ENCODE measurements at regions not wholly inside any gene's neighbourhood (a gene's known extent, or its start where the extent isn't known, plus 50 kb on each side); places are given as distances from the start of the nearest gene placed in this dataset.

DNA sequence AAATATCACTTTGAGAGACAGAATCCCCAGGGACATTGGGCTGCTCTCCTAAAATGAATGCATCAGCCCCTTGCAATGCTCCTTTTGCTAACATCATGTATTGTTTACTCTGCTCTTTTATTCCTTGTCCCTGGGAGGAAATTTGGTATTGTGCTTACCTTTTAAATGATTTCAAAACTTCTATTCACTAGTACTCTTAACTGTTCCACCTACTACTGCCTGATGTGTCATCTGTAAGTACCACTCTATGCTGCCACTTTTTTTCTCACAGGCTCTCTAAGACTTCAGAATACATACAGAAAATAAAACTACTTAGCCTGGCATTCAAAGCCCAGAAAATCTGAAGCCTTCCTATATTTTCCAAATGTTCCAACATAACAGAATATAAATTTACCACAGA lies 667.2 kb downstream of the BRINP1 start:
- TF ChIP-seq, protein P1, sequence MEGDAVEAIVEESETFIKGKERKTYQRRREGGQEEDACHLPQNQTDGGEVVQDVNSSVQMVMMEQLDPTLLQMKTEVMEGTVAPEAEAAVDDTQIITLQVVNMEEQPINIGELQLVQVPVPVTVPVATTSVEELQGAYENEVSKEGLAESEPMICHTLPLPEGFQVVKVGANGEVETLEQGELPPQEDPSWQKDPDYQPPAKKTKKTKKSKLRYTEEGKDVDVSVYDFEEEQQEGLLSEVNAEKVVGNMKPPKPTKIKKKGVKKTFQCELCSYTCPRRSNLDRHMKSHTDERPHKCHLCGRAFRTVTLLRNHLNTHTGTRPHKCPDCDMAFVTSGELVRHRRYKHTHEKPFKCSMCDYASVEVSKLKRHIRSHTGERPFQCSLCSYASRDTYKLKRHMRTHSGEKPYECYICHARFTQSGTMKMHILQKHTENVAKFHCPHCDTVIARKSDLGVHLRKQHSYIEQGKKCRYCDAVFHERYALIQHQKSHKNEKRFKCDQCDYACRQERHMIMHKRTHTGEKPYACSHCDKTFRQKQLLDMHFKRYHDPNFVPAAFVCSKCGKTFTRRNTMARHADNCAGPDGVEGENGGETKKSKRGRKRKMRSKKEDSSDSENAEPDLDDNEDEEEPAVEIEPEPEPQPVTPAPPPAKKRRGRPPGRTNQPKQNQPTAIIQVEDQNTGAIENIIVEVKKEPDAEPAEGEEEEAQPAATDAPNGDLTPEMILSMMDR (IDR thresholded peaks at IDR 0.05), result no peak
- TF ChIP-seq POLR2AphosphoS5 (IDR thresholded peaks at IDR 0.05) (no peak), POLR2A (IDR thresholded peaks at IDR 0.05) (no peak), EP300 (IDR thresholded peaks at IDR 0.05) (no peak)

Measured in upper lobe of left lung (tissue), 4 donors.